Body of pancreas (tissue), 4 donors: ENCODE measurements at regions not wholly inside any gene's neighbourhood (a gene's known extent, or its start where the extent isn't known, plus 50 kb on each side); places are given as distances from the start of the nearest gene placed in this dataset.

Experiments used
- POLR2A ChIP-seq, 3 donors: fragments of 450-650 bp; IDR thresholded peaks; one replicate each; pipeline ENCODE4 v1.6.1; 2016; ENCODE audit warnings: antibody characterized with exemption in 3 of 3, mild to moderate bottlenecking in 2 of 3
- TF ChIP-seq, protein P1 (sequence below), 7 experiments: fragments of 450-650 bp in 4 of 7; fragments of 200-600 bp in 3 of 7; sonication (generic) in 3 of 7; IDR thresholded peaks; one replicate each; pipeline ENCODE4 v1.5.1; 2016 to 2019; ENCODE audit warnings: antibody characterized with exemption in 7 of 7

DNA sequence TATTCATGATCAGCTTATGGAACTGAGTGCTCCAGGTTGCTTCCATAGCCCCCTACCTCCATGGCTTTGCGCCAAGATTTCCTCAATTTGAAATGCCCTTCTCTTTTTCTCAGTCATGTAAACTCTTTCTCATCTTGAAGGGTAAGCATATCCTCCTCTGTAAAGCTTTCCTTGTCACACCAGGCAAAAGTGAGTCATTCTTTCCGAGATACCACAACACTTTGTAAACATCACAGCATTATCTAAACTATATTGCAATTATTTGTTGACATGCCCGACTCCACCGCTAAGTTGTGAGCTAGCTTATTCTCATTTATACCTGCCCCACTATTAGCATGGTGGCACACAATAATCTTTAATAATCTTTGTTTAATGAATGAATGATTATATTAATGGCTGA lies 419.5 kb upstream of the CHST9 start:
- TF ChIP-seq, protein P1, sequence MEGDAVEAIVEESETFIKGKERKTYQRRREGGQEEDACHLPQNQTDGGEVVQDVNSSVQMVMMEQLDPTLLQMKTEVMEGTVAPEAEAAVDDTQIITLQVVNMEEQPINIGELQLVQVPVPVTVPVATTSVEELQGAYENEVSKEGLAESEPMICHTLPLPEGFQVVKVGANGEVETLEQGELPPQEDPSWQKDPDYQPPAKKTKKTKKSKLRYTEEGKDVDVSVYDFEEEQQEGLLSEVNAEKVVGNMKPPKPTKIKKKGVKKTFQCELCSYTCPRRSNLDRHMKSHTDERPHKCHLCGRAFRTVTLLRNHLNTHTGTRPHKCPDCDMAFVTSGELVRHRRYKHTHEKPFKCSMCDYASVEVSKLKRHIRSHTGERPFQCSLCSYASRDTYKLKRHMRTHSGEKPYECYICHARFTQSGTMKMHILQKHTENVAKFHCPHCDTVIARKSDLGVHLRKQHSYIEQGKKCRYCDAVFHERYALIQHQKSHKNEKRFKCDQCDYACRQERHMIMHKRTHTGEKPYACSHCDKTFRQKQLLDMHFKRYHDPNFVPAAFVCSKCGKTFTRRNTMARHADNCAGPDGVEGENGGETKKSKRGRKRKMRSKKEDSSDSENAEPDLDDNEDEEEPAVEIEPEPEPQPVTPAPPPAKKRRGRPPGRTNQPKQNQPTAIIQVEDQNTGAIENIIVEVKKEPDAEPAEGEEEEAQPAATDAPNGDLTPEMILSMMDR (IDR thresholded peaks at IDR 0.05): no peak
- no peak for TF ChIP-seq POLR2A (IDR thresholded peaks at IDR 0.05)
